Breast epithelium (tissue), 4 donors: ENCODE measurements at regions not wholly inside any gene's neighbourhood (a gene's known extent, or its start where the extent isn't known, plus 50 kb on each side); places are given as distances from the start of the nearest gene placed in this dataset.
"Not testable (repeated sequence)": the region's sequence is repeated elsewhere in the genome, so short reads cannot be mapped to it uniquely, and the experiment has no call there.

Source experiments
- DNase-seq, 2 donors: peaks; one replicate each; pipeline ENCODE4 v3.0.0-alpha.2; 2019; ENCODE audit warnings: low spot score in 2 of 2
- H3K27ac ChIP-seq, 2 donors: fragments of 200-600 bp; sonication (generic) in 1 of 2; one replicate each; pipeline ENCODE4 v1.5.1; 2016 to 2019; ENCODE audit warnings: mild to moderate bottlenecking in 1 of 2
- H3K27me3 ChIP-seq, 2 donors: fragments of 200-600 bp; sonication (generic) in 1 of 2; one replicate each; pipeline versions ENCODE4 v1.5.1 to v1.6.0; 2017 to 2019; ENCODE audit warnings: control low read depth in 1 of 2, mild to moderate bottlenecking in 1 of 2
- H3K36me3 ChIP-seq: fragments of 200-600 bp; one replicate; pipeline ENCODE4 v1.5.1; 2019
- H3K4me1 ChIP-seq, 2 donors: fragments of 200-600 bp; sonication (generic); one replicate each; pipeline ENCODE4 v1.5.1; 2016 to 2019; ENCODE audit warnings: control low read depth in 1 of 2
- H3K4me3 ChIP-seq, 3 donors: fragments of 200-600 bp; sonication (generic); 1 replicate in 2 of 3; 2 replicates in 1 of 3; pipeline ENCODE4 v1.5.1; 2016 to 2019; ENCODE audit warnings: mild to moderate bottlenecking in 3 of 3, moderate library complexity in 2 of 3
- H3K9me3 ChIP-seq, 2 donors: fragments of 200-600 bp; sonication (generic) in 1 of 2; one replicate each; pipeline ENCODE4 v1.5.1; 2016 to 2019; ENCODE audit warnings: control low read depth in 1 of 2
- POLR2A ChIP-seq: fragments of 450-650 bp; IDR thresholded peaks from one replicate; pipeline ENCODE4 v1.6.1; 2016; ENCODE audit warnings: antibody characterized with exemption, mild to moderate bottlenecking, moderate library complexity
- POLR2AphosphoS5 ChIP-seq, 3 donors: sonication (generic); formaldehyde crosslinking; IDR thresholded peaks; one replicate each; pipeline ENCODE4 v1.6.1; 2017; ENCODE audit warnings: antibody characterized with exemption in 3 of 3
- intact Hi-C: fragments of 100-400 bp; cut with DNase I; formaldehyde crosslinking; loops from one replicate; pipeline ENCODE4 v1.15.1; 2023; ENCODE audit warnings: low total_unique reads
- TF ChIP-seq, protein P1 (sequence below), 3 donors: fragments of 450-650 bp; IDR thresholded peaks; one replicate each; pipeline ENCODE4 v1.5.1; 2016 to 2017; ENCODE audit warnings: antibody characterized with exemption in 3 of 3, mild to moderate bottlenecking in 3 of 3, moderate library complexity in 3 of 3

DNA sequence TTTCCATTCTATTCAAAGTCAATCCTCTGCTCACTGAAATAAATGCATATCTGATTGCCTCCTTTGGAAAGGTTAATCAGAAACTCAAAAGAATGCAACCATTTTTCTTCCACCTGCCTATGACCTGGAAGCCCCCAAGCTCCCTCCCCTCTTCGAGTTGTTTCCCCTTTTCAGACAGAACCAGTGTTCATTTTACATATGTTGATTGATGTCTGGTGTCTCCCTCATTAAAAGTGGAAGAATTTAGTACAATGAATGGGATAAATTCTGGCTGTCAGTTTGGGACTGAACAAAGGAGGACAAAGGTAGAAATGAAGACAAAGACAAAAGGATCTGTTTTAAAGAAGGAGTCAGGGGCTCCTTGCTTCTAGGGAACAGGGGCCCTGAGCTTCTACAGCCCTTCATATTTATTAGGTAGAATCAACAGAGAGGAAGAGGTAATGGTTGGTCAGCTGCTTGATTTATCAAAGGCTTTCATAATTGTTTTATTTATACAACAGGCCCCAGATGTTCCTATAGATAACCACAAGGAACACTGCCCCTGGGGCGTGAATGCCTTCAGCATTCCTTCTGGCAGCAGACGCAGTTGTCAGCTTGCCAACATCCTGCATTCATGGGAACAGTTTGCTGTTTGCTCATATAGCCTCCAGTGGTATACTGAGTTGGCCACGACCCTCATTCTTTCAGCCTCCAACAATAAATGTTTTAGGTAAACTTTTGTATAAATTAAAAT lies 949.8 kb upstream of the LRATD1 start:
- H3K27me3 ChIP-seq: no peaks in the 10 kb centered on the region
- no peak for DNase-seq
- no peak overlapping the region for H3K4me3 ChIP-seq
- TF ChIP-seq POLR2A: no peak
- TF ChIP-seq, protein P1, sequence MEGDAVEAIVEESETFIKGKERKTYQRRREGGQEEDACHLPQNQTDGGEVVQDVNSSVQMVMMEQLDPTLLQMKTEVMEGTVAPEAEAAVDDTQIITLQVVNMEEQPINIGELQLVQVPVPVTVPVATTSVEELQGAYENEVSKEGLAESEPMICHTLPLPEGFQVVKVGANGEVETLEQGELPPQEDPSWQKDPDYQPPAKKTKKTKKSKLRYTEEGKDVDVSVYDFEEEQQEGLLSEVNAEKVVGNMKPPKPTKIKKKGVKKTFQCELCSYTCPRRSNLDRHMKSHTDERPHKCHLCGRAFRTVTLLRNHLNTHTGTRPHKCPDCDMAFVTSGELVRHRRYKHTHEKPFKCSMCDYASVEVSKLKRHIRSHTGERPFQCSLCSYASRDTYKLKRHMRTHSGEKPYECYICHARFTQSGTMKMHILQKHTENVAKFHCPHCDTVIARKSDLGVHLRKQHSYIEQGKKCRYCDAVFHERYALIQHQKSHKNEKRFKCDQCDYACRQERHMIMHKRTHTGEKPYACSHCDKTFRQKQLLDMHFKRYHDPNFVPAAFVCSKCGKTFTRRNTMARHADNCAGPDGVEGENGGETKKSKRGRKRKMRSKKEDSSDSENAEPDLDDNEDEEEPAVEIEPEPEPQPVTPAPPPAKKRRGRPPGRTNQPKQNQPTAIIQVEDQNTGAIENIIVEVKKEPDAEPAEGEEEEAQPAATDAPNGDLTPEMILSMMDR (IDR thresholded peaks at IDR 0.05): no peak
- TF ChIP-seq POLR2AphosphoS5 (IDR thresholded peaks at IDR 0.05): no peak
- H3K4me1 ChIP-seq: no peaks in the 10 kb centered on the region
- intact Hi-C loops: no loop called here
- H3K36me3 ChIP-seq: no peaks in the 10 kb centered on the region
- no peak overlapping the region for H3K27ac ChIP-seq
- peaks cover 6 to 24% of the 10 kb centered on the region in 2 donors for H3K9me3 ChIP-seq

DNA sequence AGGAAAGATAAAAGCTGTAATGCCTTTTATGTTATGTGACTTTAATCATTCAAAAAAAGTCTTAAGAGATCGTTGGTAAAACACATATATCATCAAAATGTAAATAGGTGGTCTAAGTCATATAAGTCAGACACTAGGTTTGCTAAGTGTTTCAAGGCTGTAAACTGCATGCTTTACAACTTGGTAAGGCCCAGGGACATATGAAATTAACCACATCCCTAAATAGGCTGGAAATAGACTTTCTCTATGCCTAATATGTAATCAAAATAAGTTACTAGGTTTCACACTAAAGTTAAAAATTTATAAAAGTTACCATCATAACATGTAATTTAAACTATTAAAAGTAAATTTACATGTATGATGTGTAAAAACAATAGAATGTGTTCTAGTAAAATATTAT lies 946.3 kb upstream of the LRATD1 start:
- no peak for DNase-seq
- H3K27ac ChIP-seq: no peak overlapping the region
- peaks cover 6 to 31% of the 10 kb centered on the region in 2 donors for H3K9me3 ChIP-seq
- intact Hi-C loops: no loop called here
- H3K4me3 ChIP-seq: no peak overlapping the region
- no peaks in the 10 kb centered on the region for H3K4me1 ChIP-seq
- TF ChIP-seq, protein P1 (IDR thresholded peaks at IDR 0.05): no peak
- TF ChIP-seq POLR2AphosphoS5 (IDR thresholded peaks at IDR 0.05) (no peak), POLR2A (no peak)
- H3K36me3 ChIP-seq: no peaks in the 10 kb centered on the region
- no peaks in the 10 kb centered on the region for H3K27me3 ChIP-seq

DNA sequence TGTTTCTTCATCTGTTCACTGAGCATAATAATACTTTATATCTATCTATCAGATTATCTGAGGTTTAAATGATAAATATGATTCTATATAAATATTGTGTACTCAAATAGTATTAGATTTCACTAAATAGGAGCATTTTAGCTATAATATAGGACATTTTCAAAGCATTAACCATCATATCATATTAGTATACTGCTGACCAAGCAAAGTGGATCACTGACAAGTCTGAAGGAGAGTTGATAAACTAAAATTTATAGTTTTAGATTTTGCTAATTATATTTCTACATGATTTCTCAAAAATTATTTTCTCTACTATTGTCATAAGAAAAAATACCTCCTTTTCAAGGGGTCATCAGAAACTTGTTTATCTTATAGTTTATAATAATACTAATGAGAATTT lies 937.8 kb upstream of the LRATD1 start:
- no peak overlapping the region for H3K27ac ChIP-seq
- H3K4me1 ChIP-seq: no peaks in the 10 kb centered on the region
- DNase-seq: no peak
- H3K36me3 ChIP-seq: no peaks in the 10 kb centered on the region
- TF ChIP-seq POLR2A (no peak), POLR2AphosphoS5 (IDR thresholded peaks at IDR 0.05) (no peak)
- TF ChIP-seq, protein P1 (IDR thresholded peaks at IDR 0.05): no peak
- no peaks in the 10 kb centered on the region for H3K9me3 ChIP-seq
- intact Hi-C loops: no loop called here
- no peaks in the 10 kb centered on the region for H3K27me3 ChIP-seq
- no peak overlapping the region for H3K4me3 ChIP-seq

DNA sequence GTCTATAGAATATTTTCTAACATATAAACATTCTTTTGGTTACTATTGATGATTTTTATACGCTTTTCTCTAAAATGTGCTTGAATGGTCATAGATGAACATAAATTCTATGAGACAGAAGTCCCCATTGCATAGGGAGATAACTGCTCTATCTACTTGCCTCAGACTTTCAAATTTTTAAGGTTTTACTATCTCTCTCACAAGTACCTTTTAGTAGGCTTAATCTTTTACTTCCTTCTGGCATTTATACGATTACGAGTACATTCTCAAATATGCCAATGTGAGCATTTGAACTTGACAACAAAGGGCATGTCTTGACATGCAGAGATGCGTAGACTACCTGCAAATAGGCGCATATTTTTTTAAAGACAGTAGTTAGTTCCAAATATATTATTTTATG lies 935.9 kb upstream of the LRATD1 start:
- no peaks in the 10 kb centered on the region for H3K36me3 ChIP-seq
- intact Hi-C loops: no loop called here
- TF ChIP-seq POLR2AphosphoS5 (IDR thresholded peaks at IDR 0.05): no peak
- TF ChIP-seq, protein P1 (IDR thresholded peaks at IDR 0.05): no peak
- no peak for TF ChIP-seq POLR2A
- no peaks in the 10 kb centered on the region for H3K9me3 ChIP-seq
- no peak for DNase-seq
- H3K27ac ChIP-seq: no peak overlapping the region
- H3K27me3 ChIP-seq: no peaks in the 10 kb centered on the region
- no peak overlapping the region for H3K4me3 ChIP-seq
- no peaks in the 10 kb centered on the region for H3K4me1 ChIP-seq

DNA sequence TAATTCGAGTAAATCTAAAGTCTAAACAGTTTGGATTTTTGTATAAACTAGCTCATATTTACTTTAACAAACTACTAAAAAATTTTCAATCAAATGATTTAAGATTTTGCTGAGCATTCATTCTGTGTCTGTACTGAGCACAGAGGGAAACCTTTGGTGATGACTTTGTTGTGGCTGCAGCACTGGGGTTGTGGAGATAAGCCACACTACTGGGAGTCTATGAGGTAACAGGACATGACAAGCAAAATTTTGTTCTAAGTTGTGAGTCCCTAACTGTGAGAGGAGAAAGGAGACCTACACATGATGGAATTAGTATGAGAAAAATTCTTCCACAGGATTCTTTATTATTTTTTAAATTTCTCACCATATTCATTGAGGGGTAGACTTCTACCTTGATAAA lies 933.7 kb upstream of the LRATD1 start:
- Histone ChIP-seq H3K4me1 (no peaks in the 10 kb centered on the region), H3K9me3 (no peaks in the 10 kb centered on the region), H3K4me3 (no peak overlapping the region), H3K36me3 (no peaks in the 10 kb centered on the region), H3K27me3 (no peaks in the 10 kb centered on the region), H3K27ac (no peak overlapping the region)
- no peak for DNase-seq
- intact Hi-C loops: no loop called here
- TF ChIP-seq POLR2A (no peak), POLR2AphosphoS5 (IDR thresholded peaks at IDR 0.05) (no peak)
- TF ChIP-seq, protein P1 (IDR thresholded peaks at IDR 0.05): no peak

DNA sequence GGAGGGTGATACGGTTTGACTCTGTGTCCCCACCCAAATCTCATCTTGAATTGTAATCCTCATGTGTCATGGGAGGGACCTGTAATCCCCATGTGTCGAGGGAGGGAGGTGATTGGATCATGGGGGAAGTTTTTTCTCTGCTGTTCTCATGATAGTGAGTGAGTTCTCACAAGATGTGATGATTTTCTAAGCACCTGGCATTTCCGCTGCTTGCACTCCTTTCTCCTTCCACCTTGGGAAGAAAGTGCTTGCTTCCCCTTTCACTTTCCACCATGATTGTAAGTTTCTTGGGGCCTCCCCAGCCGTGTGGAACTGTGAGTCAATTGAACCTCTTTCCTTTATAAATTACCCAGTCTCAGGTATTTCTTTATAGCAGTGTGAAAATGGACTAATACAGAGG lies 932.6 kb upstream of the LRATD1 start:
- intact Hi-C loops, DNase-seq, H3K9me3 ChIP-seq, H3K4me1 ChIP-seq, H3K27ac ChIP-seq, H3K36me3 ChIP-seq, H3K4me3 ChIP-seq, H3K27me3 ChIP-seq: not testable (repeated sequence)
